SK-N-SH (cell line): ENCODE measurements at regions not wholly inside any gene's neighbourhood (a gene's known extent, or its start where the extent isn't known, plus 50 kb on each side); places are given as distances from the start of the nearest gene placed in this dataset.

Source experiments
- CTCF ChIA-PET: fragments of 300-600, 350-600 bp; formaldehyde crosslinking; extraction: SDS; loops from one replicate; lab custom pipeline; 2021; lab: Yijun Ruan, JAX
- POLR2A ChIA-PET: fragments of 350-600 bp; sonication (Branson Sonifier 250); formaldehyde crosslinking; extraction: SDS; loops from one replicate; lab custom pipeline; 2020; ENCODE audit warnings: antibody characterized with exemption, inconsistent platforms; lab: Yijun Ruan, JAX
- DNase-seq: peaks from one replicate; pipeline ENCODE4 v3.0.0; 2012
- H2AFZ ChIP-seq: fragments of 200-600 bp; sonication (generic); 2 replicates; pipeline ENCODE4 v1.8.1; 2016; ENCODE audit warnings: antibody characterized with exemption, mild to moderate bottlenecking, low read depth
- H3F3A ChIP-seq: fragments of 200-600 bp; sonication (generic); replicated peaks from 2 replicates; pipeline ENCODE3; 2016; ENCODE audit warnings: antibody characterized with exemption, mild to moderate bottlenecking; ENCODE audit not compliant: insufficient read depth
- H3K27ac ChIP-seq, 2 experiments: fragments of 200-500 bp in 1 of 2; fragments of 200-600 bp in 1 of 2; sonication (Bioruptor generic) in 1 of 2; sonication (generic), shearing (Covaris generic) in 1 of 2; 2 replicates each; pipeline versions ENCODE4 v1.5.1 to v1.6.1; 2014 to 2016; ENCODE audit warnings: low read depth in 2 of 2, inconsistent platforms in 1 of 2, low read length in 1 of 2, mild to moderate bottlenecking in 1 of 2, mixed read lengths in 1 of 2
- H3K27me3 ChIP-seq: fragments of 200-600 bp; sonication (generic), shearing (Covaris generic); 2 replicates; pipeline ENCODE4 v1.6.1; 2016; ENCODE audit warnings: mixed run types; ENCODE audit not compliant: insufficient read depth
- H3K36me3 ChIP-seq, 2 experiments: fragments of 200-500 bp in 1 of 2; fragments of 200-600 bp in 1 of 2; sonication (Bioruptor generic) in 1 of 2; sonication (generic) in 1 of 2; replicated peaks in 1 of 2; 2 replicates each; pipeline versions ENCODE3 to v1.5.1; 2014 to 2016; ENCODE audit warnings: low read length in 1 of 2, mild to moderate bottlenecking in 1 of 2; ENCODE audit not compliant: insufficient read depth in 2 of 2, control insufficient read depth in 1 of 2
- H3K4me1 ChIP-seq, 2 experiments: fragments of 200-500 bp in 1 of 2; fragments of 200-600 bp in 1 of 2; sonication (Bioruptor generic) in 1 of 2; sonication (generic), shearing (Covaris generic) in 1 of 2; 2 replicates each; pipeline versions ENCODE4 v1.5.1 to v1.6.1; 2014 to 2016; ENCODE audit warnings: low read depth in 1 of 2, low read length in 1 of 2, mixed run types in 1 of 2; ENCODE audit not compliant: insufficient read depth in 2 of 2, control insufficient read depth in 1 of 2
- H3K4me2 ChIP-seq: fragments of 200-600 bp; sonication (generic), shearing (Covaris generic); 2 replicates; pipeline ENCODE4 v1.6.1; 2017; ENCODE audit warnings: mixed run types
- H3K4me3 ChIP-seq, 2 experiments: fragments of 200-500 bp in 1 of 2; fragments of 200-600 bp in 1 of 2; sonication (Bioruptor generic) in 1 of 2; sonication (generic), shearing (Covaris generic) in 1 of 2; 2 replicates each; pipeline versions ENCODE4 v1.5.1 to v1.8.1; 2014 to 2016; ENCODE audit warnings: low read depth in 2 of 2, inconsistent platforms in 1 of 2, low read length in 1 of 2, mild to moderate bottlenecking in 1 of 2, mixed read lengths in 1 of 2, moderate library complexity in 1 of 2
- H3K79me2 ChIP-seq: fragments of 200-600 bp; sonication (generic); 2 replicates; pipeline ENCODE4 v1.8.1; 2017; ENCODE audit warnings: mild to moderate bottlenecking; ENCODE audit not compliant: insufficient read depth
- H3K9ac ChIP-seq: fragments of 200-600 bp; sonication (generic); 2 replicates; pipeline ENCODE4 v1.6.1; 2017; ENCODE audit warnings: mixed run types
- H3K9me2 ChIP-seq: fragments of 200-600 bp; sonication (generic); 2 replicates; pipeline ENCODE4 v1.6.1; 2017; ENCODE audit warnings: mixed run types
- H3K9me3 ChIP-seq: fragments of 200-600 bp; sonication (generic); 2 replicates; pipeline ENCODE4 v1.6.1; 2017; ENCODE audit warnings: mixed run types, mild to moderate bottlenecking, moderate library complexity
- H4K20me1 ChIP-seq: fragments of 200-600 bp; sonication (generic); 2 replicates; pipeline ENCODE4 v1.6.1; 2017; ENCODE audit warnings: mild to moderate bottlenecking, mixed run types; ENCODE audit not compliant: insufficient read depth
- CHD2 ChIP-seq: fragments of 150-350 bp; IDR thresholded peaks from 2 replicates; pipeline ENCODE4 v1.6.1; 2018; ENCODE audit warnings: low read length; ENCODE audit not compliant: partially characterized antibody
- ELF1 ChIP-seq: IDR thresholded peaks from 2 replicates; pipeline ENCODE4 v1.4.0; 2012
- EP300 ChIP-seq, 2 experiments: IDR thresholded peaks; 2 replicates each; pipeline versions ENCODE4 v1.4.0 to v1.6.1; 2012; ENCODE audit warnings: borderline replicate concordance in 1 of 2, low read depth in 1 of 2, low read length in 1 of 2
- FOXJ3 ChIP-seq: sonication (generic); formaldehyde crosslinking; IDR thresholded peaks from 2 replicates; pipeline ENCODE4 v1.5.1; 2020; ENCODE audit warnings: mild to moderate bottlenecking, missing genetic modification reagents
- FOXM1 ChIP-seq: IDR thresholded peaks from 2 replicates; pipeline ENCODE4 v1.4.0; 2012; ENCODE audit warnings: low read depth, mild to moderate bottlenecking
- GABPA ChIP-seq: IDR thresholded peaks from 2 replicates; pipeline ENCODE4 v1.4.0; 2012; ENCODE audit warnings: low read depth, mild to moderate bottlenecking
- GATA2 ChIP-seq: sonication (generic); formaldehyde crosslinking; IDR thresholded peaks from 2 replicates; pipeline ENCODE4 v1.5.0; 2020; ENCODE audit warnings: mild to moderate bottlenecking, missing genetic modification reagents
- IRF3 ChIP-seq: fragments of 150-350 bp; IDR thresholded peaks from 2 replicates; pipeline ENCODE4 v1.6.1; 2016; ENCODE audit warnings: mild to moderate bottlenecking, low read depth, low read length
- JUND ChIP-seq: IDR thresholded peaks from 2 replicates; pipeline ENCODE4 v1.4.0; 2012
- MAX ChIP-seq: IDR thresholded peaks from 2 replicates; pipeline ENCODE4 v1.4.0; 2012; ENCODE audit warnings: low read depth
- MEF2A ChIP-seq: IDR thresholded peaks from 2 replicates; pipeline ENCODE4 v1.4.0; 2012; ENCODE audit warnings: low read depth, borderline replicate concordance
- PBX3 ChIP-seq: IDR thresholded peaks from 2 replicates; pipeline ENCODE4; 2012
- RCOR1 ChIP-seq: fragments of 150-350 bp; IDR thresholded peaks from 2 replicates; pipeline ENCODE4 v1.6.1; 2017; ENCODE audit warnings: antibody characterized with exemption, low read length
- RFX5 ChIP-seq: IDR thresholded peaks from 2 replicates; pipeline ENCODE4 v1.6.1; 2012; ENCODE audit warnings: mild to moderate bottlenecking, improper control_type of control experiment, low read length
- SIN3A ChIP-seq: IDR thresholded peaks from 2 replicates; pipeline ENCODE4 v1.6.1; 2012; ENCODE audit warnings: low read depth, mild to moderate bottlenecking, low read length, moderate library complexity, borderline replicate concordance
- SMC3 ChIP-seq: IDR thresholded peaks from 2 replicates; pipeline ENCODE4 v1.6.1; 2012; ENCODE audit warnings: low read depth, low read length, improper control_type of control experiment
- TAF1 ChIP-seq: IDR thresholded peaks from 2 replicates; pipeline ENCODE4 v1.6.1; 2012; ENCODE audit warnings: low read depth, mild to moderate bottlenecking, low read length, moderate library complexity, borderline replicate concordance
- TEAD4 ChIP-seq: IDR thresholded peaks from 2 replicates; pipeline ENCODE4 v1.4.0; 2012; ENCODE audit warnings: mild to moderate bottlenecking, borderline replicate concordance; ENCODE audit not compliant: insufficient read depth
- USF1 ChIP-seq: IDR thresholded peaks from 2 replicates; pipeline ENCODE4 v1.4.0; 2012; ENCODE audit warnings: low read depth, borderline replicate concordance
- USF2 ChIP-seq: fragments of 150-350 bp; IDR thresholded peaks from 2 replicates; pipeline ENCODE4 v1.6.1; 2017; ENCODE audit warnings: antibody characterized with exemption, low read length, low read depth, borderline replicate concordance
- WGBS: methylation state at CpG from one replicate; pipeline ENCODE4 v1.1.6; 2017; ENCODE audit warnings: low lambda C conversion rate; 5-methylcytosine and 5-hydroxymethylcytosine counted together

- Histone ChIP-seq H3K9me3 (no peaks in the 10 kb centered on the region), H3K9ac (no peak overlapping the region), H3K4me2 (no peak overlapping the region), H3K79me2 (no peaks in the 10 kb centered on the region), H3K27ac (no peak overlapping the region), H2AFZ (no peak overlapping the region), H3K9me2 (no peaks in the 10 kb centered on the region), H3F3A (no peaks in the 10 kb centered on the region), H3K4me1 (peaks cover 0 to 9% of the 10 kb centered on the region in 2 experiments; a peak in 1 of 4 replicates), H3K27me3 (no peaks in the 10 kb centered on the region), H4K20me1 (no peaks in the 10 kb centered on the region), H3K4me3 (no peak overlapping the region), H3K36me3 (no peaks in the 10 kb centered on the region)
- ChIA-PET CTCF (no interaction called here), POLR2A (no interaction called here)
- WGBS: 96% methylated on average over 5 of the region's 5 CpGs
- DNase-seq: no peak
- TF ChIP-seq CHD2 (no peak), FOXJ3 (CRISPR knock-in tag) (no peak), JUND (no peak), IRF3 (no peak), PBX3 (no peak), MEF2A (no peak), USF1 (no peak), GATA2 (CRISPR knock-in tag) (no peak), USF2 (no peak), TEAD4 (no peak), TAF1 (no peak), GABPA (no peak), ELF1 (no peak), SMC3 (no peak), SIN3A (no peak), RFX5 (no peak), RCOR1 (no peak), MAX (no peak), EP300 (IDR thresholded peaks at IDR 0.05; ENCODE audit: borderline replicate concordance in 1 of 2, low read depth in 1 of 2, low read length in 1 of 2) (no peak), FOXM1 (no peak)
These were observed 271.8 kb downstream of the PSAT1 start for GRCh38 chr9:78568774-78569173.
